GM12878 (cell line): ENCODE measurements at regions not wholly inside any gene's neighbourhood (a gene's known extent, or its start where the extent isn't known, plus 50 kb on each side); places are given as distances from the start of the nearest gene placed in this dataset.

ENCODE experiments used
- ATAC-seq: fragments of 200-7000 bp; cut with Tn5 transposase; 3 replicates; pipeline ENCODE4 v1.9.1; 2020; ENCODE audit warnings: mild to moderate bottlenecking, moderate library complexity
- BruUV-seq: library from RNA; stranded (reverse); fragments of 400-500 nt; replicated peaks from 2 replicates; lab custom pipeline; 2021; lab: Mats Ljungman, UMichigan
- CTCF ChIA-PET: fragments of 300-600 bp; sonication (Branson Sonifier 250); formaldehyde crosslinking; extraction: SDS; loops from one replicate; lab custom pipeline; 2021; ENCODE audit warnings: inconsistent platforms; lab: Yijun Ruan, JAX
- POLR2A ChIA-PET: fragments of 350-600 bp; formaldehyde crosslinking; extraction: SDS; loops from one replicate; lab custom pipeline; 2021; ENCODE audit warnings: inconsistent platforms; lab: Charles Lee
- RAD21 ChIA-PET: fragments of 300-600 bp; sonication (Branson Sonifier 250); formaldehyde crosslinking; loops from one replicate; lab custom pipeline; 2023; ENCODE audit warnings: antibody characterized with exemption; ENCODE audit not compliant: unreplicated experiment; lab: Charles Lee
- SMC1A ChIA-PET: fragments of 300-600 bp; sonication (Branson Sonifier 250); formaldehyde crosslinking; loops from one replicate; lab custom pipeline; 2023; ENCODE audit not compliant: unreplicated experiment, uncharacterized antibody; lab: Charles Lee
- DNase-seq: peaks from one replicate; pipeline ENCODE4 v3.0.0-alpha.2; 2011; ENCODE audit warnings: low read depth, low spot score
- FAIRE-seq: peaks from 3 replicates; lab custom pipeline; 2011; peaks lifted over from hg19 to GRCh38; lab: Jason Lieb, UNC
- H2AFZ ChIP-seq: 2 replicates; pipeline ENCODE4 v1.6.0; 2011; ENCODE audit warnings: low read depth, low read length, control low read depth; ENCODE audit not compliant: control insufficient read depth
- H3K27ac ChIP-seq: 2 replicates; pipeline ENCODE4 v1.5.1; 2011; ENCODE audit warnings: control low read depth; ENCODE audit not compliant: control insufficient read depth, insufficient read depth
- H3K27me3 ChIP-seq, 2 experiments: replicated peaks in 1 of 2; 2 replicates each; pipeline versions ENCODE4 v1.6.0 to v1.6.1; 2011; ENCODE audit warnings: low read length in 1 of 2; ENCODE audit not compliant: control insufficient read depth in 2 of 2, insufficient read depth in 2 of 2
- H3K36me3 ChIP-seq, 2 experiments: 2 replicates each; pipeline ENCODE4 v1.5.1; 2011; ENCODE audit warnings: low read length in 1 of 2; ENCODE audit not compliant: control insufficient read depth in 2 of 2, insufficient read depth in 2 of 2
- H3K4me1 ChIP-seq: 2 replicates; pipeline ENCODE4 v1.6.1; 2011; ENCODE audit warnings: mild to moderate bottlenecking, low read length, moderate library complexity, mixed read lengths; ENCODE audit not compliant: control insufficient read depth, insufficient read depth
- H3K4me2 ChIP-seq: 2 replicates; pipeline ENCODE4 v1.6.0; 2011; ENCODE audit warnings: control low read depth; ENCODE audit not compliant: control insufficient read depth, insufficient read depth
- H3K4me3 ChIP-seq: fragments of 200-600 bp; sonication (generic); 2 replicates; pipeline ENCODE4 v1.5.1; 2016
- H3K79me2 ChIP-seq: 2 replicates; pipeline ENCODE4 v1.6.0; 2011; ENCODE audit warnings: low read length; ENCODE audit not compliant: control insufficient read depth, insufficient read depth
- H3K9ac ChIP-seq: 2 replicates; pipeline ENCODE4 v1.8.0; 2011; ENCODE audit warnings: low read length, control low read depth, mixed read lengths; ENCODE audit not compliant: control insufficient read depth, insufficient read depth
- H3K9me3 ChIP-seq: replicated peaks from 3 replicates; pipeline ENCODE4 v1.5.1; 2011; ENCODE audit warnings: mild to moderate bottlenecking, low read length; ENCODE audit not compliant: control insufficient read depth, insufficient read depth
- H4K20me1 ChIP-seq: 2 replicates; pipeline ENCODE4 v1.6.0; 2011; ENCODE audit not compliant: control insufficient read depth, insufficient read depth
- ATF2 ChIP-seq: IDR thresholded peaks from 2 replicates; pipeline ENCODE4 v1.6.1; 2012; ENCODE audit warnings: low read length, inconsistent platforms
- EGR1 ChIP-seq, 2 experiments: IDR thresholded peaks; 1 replicate in 1 of 2; 2 replicates in 1 of 2; pipeline ENCODE4 v1.6.1; 2011 to 2012; ENCODE audit warnings: low read depth in 2 of 2, low read length in 2 of 2, borderline replicate concordance in 1 of 2, mild to moderate bottlenecking in 1 of 2, moderate library complexity in 1 of 2
- HDGF ChIP-seq: fragments of 450-650 bp; IDR thresholded peaks from 2 replicates; pipeline ENCODE4 v1.6.1; 2016; ENCODE audit warnings: antibody characterized with exemption
- IKZF2 ChIP-seq, 2 experiments: fragments of 450-650 bp; IDR thresholded peaks; 2 replicates each; pipeline ENCODE4 v1.6.1; 2017; ENCODE audit warnings: mild to moderate bottlenecking in 2 of 2, moderate library complexity in 2 of 2
- MEF2A ChIP-seq: IDR thresholded peaks from 2 replicates; pipeline ENCODE4 v1.6.1; 2011; ENCODE audit warnings: low read depth, mild to moderate bottlenecking, low read length, moderate library complexity; ENCODE audit not compliant: insufficient read depth
- MLLT1 ChIP-seq: fragments of 450-650 bp; IDR thresholded peaks from 2 replicates; pipeline ENCODE4 v1.6.1; 2016; ENCODE audit warnings: mild to moderate bottlenecking
- MYB ChIP-seq: fragments of 150-350 bp; IDR thresholded peaks from 2 replicates; pipeline ENCODE4 v1.6.1; 2014; ENCODE audit warnings: mild to moderate bottlenecking, low read depth, low read length, borderline replicate concordance
- NFXL1 ChIP-seq: fragments of 450-650 bp; IDR thresholded peaks from 2 replicates; pipeline ENCODE4 v1.6.1; 2017; ENCODE audit warnings: antibody characterized with exemption, mild to moderate bottlenecking, borderline replicate concordance
- NRF1 ChIP-seq: conservative IDR thresholded peaks from 2 replicates; pipeline ENCODE4 v1.6.1; 2011; ENCODE audit warnings: mild to moderate bottlenecking, low read depth, low read length, improper control_type of control experiment
- POLR2A ChIP-seq: IDR thresholded peaks from 2 replicates; pipeline ENCODE4 v1.6.1; 2011; ENCODE audit warnings: low read depth, mild to moderate bottlenecking, low read length
- SIN3A ChIP-seq: IDR thresholded peaks from 2 replicates; pipeline ENCODE4 v1.6.1; 2012; ENCODE audit warnings: low read depth, low read length, improper control_type of control experiment
- TCF7 ChIP-seq: IDR thresholded peaks from 2 replicates; pipeline ENCODE4 v1.6.1; 2014; ENCODE audit warnings: antibody characterized with exemption, borderline replicate concordance
- ZNF217 ChIP-seq: fragments of 450-650 bp; IDR thresholded peaks from 2 replicates; pipeline ENCODE4 v1.6.1; 2017; ENCODE audit warnings: antibody characterized with exemption, mild to moderate bottlenecking
- ZNF274 ChIP-seq: IDR thresholded peaks from one replicate; pipeline ENCODE4 v1.8.0; 2011; ENCODE audit not compliant: insufficient read length, insufficient read depth
- WGBS: methylation state at CpG from one replicate; pipeline ENCODE4 v1.1.6; 2016; ENCODE audit warnings: low lambda C conversion rate; ENCODE audit not compliant: insufficient replicate concordance, insufficient coverage; ENCODE audit errors: missing lambda C conversion rate; 5-methylcytosine and 5-hydroxymethylcytosine counted together
- in situ Hi-C: fragments of 300-500 bp; cut with MboI; formaldehyde crosslinking; loops from 9 replicates; pipeline ENCODE4 v1.14.3; 2018; ENCODE audit warnings: mixed read lengths
- intact Hi-C: fragments of 100-400 bp; cut with micrococcal nuclease; formaldehyde crosslinking; loops from one replicate; pipeline ENCODE4 v1.14.2; 2022; ENCODE audit not compliant: unreplicated experiment
- TF ChIP-seq, protein P1 (sequence below): IDR thresholded peaks from 2 replicates; pipeline ENCODE4 v1.6.1; 2011; ENCODE audit warnings: mild to moderate bottlenecking, low read depth, low read length, moderate library complexity; ENCODE audit not compliant: insufficient replicate concordance

GRCh38 chr1:228838717-228839500, 103.6 kb downstream of the RHOU start:
- WGBS, result 60% methylated on average over 8 of the region's 8 CpGs
- SMC1A ChIA-PET, result interaction anchor here (1.1 to 2.8 kb wide), 4 partner anchors 10 to 22 kb away, joined by 6 to 23 read pairs (median 8); no protein-coding TSS in a partner anchor

More at GRCh38 chr1:228838717-228839500, 103.6 kb downstream of the RHOU start:
- BruUV-seq, result no TSS peak
- Histone ChIP-seq H3K9ac (no peak overlapping the region), H3K4me3 (no peak overlapping the region), H3K27ac (no peak overlapping the region), H3K4me2 (no peak overlapping the region), H3K79me2 (no peaks in the 10 kb centered on the region), H3K4me1 (no peaks in the 10 kb centered on the region), H3K27me3 (0 out of 4 replicates have a peak, but pooled peaks cover 0 to 2% of the 10 kb centered on the region in 2 experiments), H3K36me3 (no peaks in the 10 kb centered on the region), H3K9me3 (no peaks in the 10 kb centered on the region; the same call in 2 of the 3 replicates), H2AFZ (no peak overlapping the region), H4K20me1 (no peaks in the 10 kb centered on the region)
- FAIRE-seq (no peak), DNase-seq (no peak), ATAC-seq (no peak)
- RAD21 ChIA-PET, result interaction anchor here (1.2 to 2.1 kb wide), 5 partner anchors 8 to 30 kb away, joined by 4 to 22 read pairs (median 5); no protein-coding TSS in a partner anchor
- intact Hi-C loops, result no loop called here
- POLR2A ChIA-PET, result interaction anchor here (1.4 kb wide), 1 partner anchor 10 kb away, joined by 5 read pairs; no protein-coding TSS in a partner anchor
- in situ Hi-C loops, result no loop called here
- CTCF ChIA-PET, result interaction anchor here (0.6 to 1.4 kb wide), 4 partner anchors 9 to 15 kb away, joined by 3 to 4 read pairs (median 3); no protein-coding TSS in a partner anchor
- TF ChIP-seq ZNF217, result no peak
- TF ChIP-seq EGR1 (IDR thresholded peaks at IDR 0.05; ENCODE audit: borderline replicate concordance in 1 of 2, low read depth in 2 of 2, low read length in 2 of 2), result no peak
- TF ChIP-seq ZNF274, result no peak
- TF ChIP-seq NRF1, result no peak
- no peak for TF ChIP-seq TCF7
- TF ChIP-seq MYB, result no peak
- TF ChIP-seq NFXL1, result no peak
- no peak for TF ChIP-seq SIN3A
- TF ChIP-seq, protein P1, sequence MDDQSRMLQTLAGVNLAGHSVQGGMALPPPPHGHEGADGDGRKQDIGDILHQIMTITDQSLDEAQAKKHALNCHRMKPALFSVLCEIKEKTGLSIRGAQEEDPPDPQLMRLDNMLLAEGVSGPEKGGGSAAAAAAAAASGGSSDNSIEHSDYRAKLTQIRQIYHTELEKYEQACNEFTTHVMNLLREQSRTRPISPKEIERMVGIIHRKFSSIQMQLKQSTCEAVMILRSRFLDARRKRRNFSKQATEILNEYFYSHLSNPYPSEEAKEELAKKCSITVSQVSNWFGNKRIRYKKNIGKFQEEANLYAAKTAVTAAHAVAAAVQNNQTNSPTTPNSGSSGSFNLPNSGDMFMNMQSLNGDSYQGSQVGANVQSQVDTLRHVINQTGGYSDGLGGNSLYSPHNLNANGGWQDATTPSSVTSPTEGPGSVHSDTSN, result no peak
- no peak for TF ChIP-seq MEF2A
- no peak for TF ChIP-seq ATF2
- TF ChIP-seq IKZF2 (IDR thresholded peaks at IDR 0.05), result no peak
- no peak for TF ChIP-seq MLLT1
- no peak for TF ChIP-seq HDGF
- TF ChIP-seq POLR2A, result no peak
